ENCODE measurements at regions not wholly inside any gene's neighbourhood (a gene's known extent, or its start where the extent isn't known, plus 50 kb on each side); places are given as distances from the start of the nearest gene placed in this dataset.

DNA sequence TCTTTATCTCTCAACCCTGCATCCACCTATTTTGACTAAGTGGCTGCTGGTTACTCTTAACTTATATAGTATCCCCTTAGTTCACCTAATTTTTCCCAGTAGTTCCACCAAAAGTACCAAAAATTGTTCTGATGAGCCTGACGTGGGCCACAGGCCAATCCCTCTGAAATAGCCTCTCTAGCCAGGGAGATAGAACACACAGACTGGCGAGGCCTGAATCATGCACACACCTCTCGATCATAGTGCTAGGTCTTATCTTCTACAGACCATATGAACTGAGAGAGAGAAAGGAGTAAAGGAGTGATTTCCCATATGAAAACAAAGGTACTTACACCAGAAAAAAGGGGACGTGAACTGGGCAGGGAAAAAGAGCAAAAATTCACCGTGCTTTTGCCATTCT lies 72.5 kb upstream of the ADAMTS9 start:
- 81 to 83% methylated on average over 5 of the region's 5 CpGs for WGBS, 2 donors

DNA sequence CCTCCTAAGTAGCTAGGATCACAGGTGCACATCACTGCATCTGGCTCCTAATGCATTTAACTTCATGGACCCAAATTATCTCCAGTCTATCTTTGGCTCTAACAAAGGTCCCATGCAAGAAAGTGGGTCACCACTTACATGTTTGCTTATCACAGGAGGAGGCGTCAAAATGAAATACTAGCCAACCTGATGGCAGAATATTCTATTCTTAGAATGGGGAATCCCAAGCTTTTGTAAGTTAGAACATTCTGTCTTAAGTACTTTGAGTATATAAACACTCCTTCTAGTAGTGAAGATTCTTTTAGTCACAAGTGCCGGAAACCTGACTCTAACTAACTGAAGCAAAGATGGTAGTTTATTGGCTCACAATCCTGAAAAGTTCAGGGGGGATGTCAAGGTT lies 72.0 kb upstream of the ADAMTS9 start:
- DNase-seq (ENCODE audit: low spot score in 2 of 2) = no peak
- WGBS, 2 donors = 61 to 63% methylated on average over 2 of the region's 2 CpGs
- intact Hi-C loops (cut with DNase I; ENCODE audit: low total_unique reads) = no loop called here
- TF ChIP-seq, protein P1, sequence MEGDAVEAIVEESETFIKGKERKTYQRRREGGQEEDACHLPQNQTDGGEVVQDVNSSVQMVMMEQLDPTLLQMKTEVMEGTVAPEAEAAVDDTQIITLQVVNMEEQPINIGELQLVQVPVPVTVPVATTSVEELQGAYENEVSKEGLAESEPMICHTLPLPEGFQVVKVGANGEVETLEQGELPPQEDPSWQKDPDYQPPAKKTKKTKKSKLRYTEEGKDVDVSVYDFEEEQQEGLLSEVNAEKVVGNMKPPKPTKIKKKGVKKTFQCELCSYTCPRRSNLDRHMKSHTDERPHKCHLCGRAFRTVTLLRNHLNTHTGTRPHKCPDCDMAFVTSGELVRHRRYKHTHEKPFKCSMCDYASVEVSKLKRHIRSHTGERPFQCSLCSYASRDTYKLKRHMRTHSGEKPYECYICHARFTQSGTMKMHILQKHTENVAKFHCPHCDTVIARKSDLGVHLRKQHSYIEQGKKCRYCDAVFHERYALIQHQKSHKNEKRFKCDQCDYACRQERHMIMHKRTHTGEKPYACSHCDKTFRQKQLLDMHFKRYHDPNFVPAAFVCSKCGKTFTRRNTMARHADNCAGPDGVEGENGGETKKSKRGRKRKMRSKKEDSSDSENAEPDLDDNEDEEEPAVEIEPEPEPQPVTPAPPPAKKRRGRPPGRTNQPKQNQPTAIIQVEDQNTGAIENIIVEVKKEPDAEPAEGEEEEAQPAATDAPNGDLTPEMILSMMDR (IDR thresholded peaks at IDR 0.05) = no peak
- TF ChIP-seq POLR2A (IDR thresholded peaks at IDR 0.05) = no peak
- no peak overlapping the region for H3K4me3 ChIP-seq (ENCODE audit: low read depth, poor library complexity, severe bottlenecking)

More for the DNA sequence above, 72.5 kb upstream of the ADAMTS9 start:
- TF ChIP-seq, protein P1 (IDR thresholded peaks at IDR 0.05) = no peak
- TF ChIP-seq POLR2A (IDR thresholded peaks at IDR 0.05) = no peak
- intact Hi-C loops (cut with DNase I; ENCODE audit: low total_unique reads) = no loop called here
- H3K4me3 ChIP-seq (ENCODE audit: low read depth, poor library complexity, severe bottlenecking) = no peak overlapping the region
- DNase-seq (ENCODE audit: low spot score in 2 of 2) = no peak

DNA sequence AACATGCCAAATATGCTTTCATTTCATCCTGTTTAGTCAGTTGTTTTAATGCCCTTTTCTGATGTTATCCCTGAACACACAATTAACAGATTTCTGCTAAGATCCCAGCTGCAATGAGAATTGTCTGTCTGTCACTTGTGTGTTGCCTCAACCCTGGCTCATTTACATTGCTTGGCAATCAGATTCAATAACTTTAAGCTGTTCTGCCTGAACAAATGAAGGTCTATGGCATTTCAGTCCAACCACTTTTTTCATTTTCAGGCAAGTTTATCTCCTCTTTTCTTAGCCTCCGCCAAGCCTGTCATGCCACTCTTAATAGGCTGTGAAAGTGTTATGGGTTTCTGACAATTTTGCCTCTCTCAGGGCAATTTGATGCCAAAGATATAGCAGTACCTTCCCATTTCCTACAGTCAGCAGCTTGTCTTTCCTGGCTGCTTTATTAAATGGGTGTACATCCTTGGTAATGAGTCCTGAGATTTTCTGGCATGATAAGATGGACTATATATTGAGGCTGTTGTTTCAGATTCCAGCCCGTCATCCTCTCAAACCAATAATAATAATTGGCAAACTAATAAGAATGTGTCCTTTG lies 68.7 kb upstream of the ADAMTS9 start:
- H3K4me3 ChIP-seq (ENCODE audit: low read depth, poor library complexity, severe bottlenecking) = no peak overlapping the region
- no peak for DNase-seq (ENCODE audit: low spot score in 2 of 2)
- intact Hi-C loops (cut with DNase I; ENCODE audit: low total_unique reads) = no loop called here
- WGBS, 2 donors = 57 to 61% methylated on average over 2 of the region's 2 CpGs
- no peak for TF ChIP-seq POLR2A (IDR thresholded peaks at IDR 0.05)
- TF ChIP-seq, protein P1 (IDR thresholded peaks at IDR 0.05) = no peak

DNA sequence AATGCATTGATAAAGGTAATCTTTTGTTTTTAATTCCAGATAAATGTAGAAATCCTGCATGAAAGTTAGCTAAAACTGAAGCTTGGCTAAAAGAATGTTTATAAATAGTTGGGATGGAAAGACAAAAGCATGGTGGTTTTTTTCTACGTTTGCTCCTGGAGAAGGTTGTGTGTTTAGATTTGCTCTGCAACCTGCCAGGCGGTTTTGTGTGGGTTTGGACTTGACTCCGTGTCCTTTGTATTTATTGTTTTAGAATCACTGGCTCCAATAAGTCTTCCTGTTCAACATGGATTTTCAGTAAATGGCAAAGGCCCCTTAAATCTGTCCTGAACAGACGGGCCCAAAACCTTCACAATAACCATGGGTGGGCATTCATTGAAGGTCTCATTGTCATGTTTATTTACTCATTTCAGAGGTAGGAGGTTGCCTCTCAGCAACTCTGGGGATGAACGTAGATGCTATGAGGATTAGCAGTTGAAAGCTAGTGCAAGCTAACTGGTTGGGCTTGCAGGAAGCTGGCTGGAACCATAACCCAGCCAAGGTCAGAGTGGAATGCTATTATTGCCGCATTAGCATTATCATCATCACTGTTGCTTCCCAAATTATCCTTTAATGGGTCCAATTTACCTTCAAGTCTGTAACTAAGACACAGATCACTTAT lies 60.6 kb upstream of the ADAMTS9 start:
- intact Hi-C loops (cut with DNase I; ENCODE audit: low total_unique reads) = no loop called here
- no peak for DNase-seq (ENCODE audit: low spot score in 2 of 2)
- WGBS, 2 donors = 66 to 74% methylated on average over 6 of the region's 6 CpGs
- TF ChIP-seq POLR2A (IDR thresholded peaks at IDR 0.05) = no peak
- TF ChIP-seq, protein P1 (IDR thresholded peaks at IDR 0.05) = no peak
- no peak overlapping the region for H3K4me3 ChIP-seq (ENCODE audit: low read depth, poor library complexity, severe bottlenecking)

DNA sequence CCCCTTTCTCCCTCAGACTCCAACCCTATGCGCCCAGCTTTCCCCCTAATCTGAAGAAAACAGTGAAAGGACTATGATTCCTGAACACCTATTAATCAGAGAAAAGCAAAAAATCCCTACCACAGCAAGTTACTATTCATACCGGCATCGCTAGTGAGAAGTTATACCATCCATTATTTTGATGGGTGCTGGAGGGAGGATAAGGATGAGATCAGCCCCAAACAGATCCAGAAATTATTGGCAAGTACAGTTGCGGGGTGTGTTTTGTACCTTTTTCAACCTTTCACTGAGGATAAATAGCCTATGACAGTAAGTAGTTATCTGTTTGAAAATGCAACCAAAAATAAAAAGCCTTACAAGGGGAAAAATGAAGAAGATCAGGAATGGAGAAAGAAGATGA lies 59.9 kb upstream of the ADAMTS9 start:
- no peak for DNase-seq (ENCODE audit: low spot score in 2 of 2)
- TF ChIP-seq, protein P1 (IDR thresholded peaks at IDR 0.05) = no peak
- no peak for TF ChIP-seq POLR2A (IDR thresholded peaks at IDR 0.05)
- 54% methylated on average over 4 of the region's 4 CpGs for WGBS, 2 donors
- no peak overlapping the region for H3K4me3 ChIP-seq (ENCODE audit: low read depth, poor library complexity, severe bottlenecking)
- intact Hi-C loops (cut with DNase I; ENCODE audit: low total_unique reads) = no loop called here

DNA sequence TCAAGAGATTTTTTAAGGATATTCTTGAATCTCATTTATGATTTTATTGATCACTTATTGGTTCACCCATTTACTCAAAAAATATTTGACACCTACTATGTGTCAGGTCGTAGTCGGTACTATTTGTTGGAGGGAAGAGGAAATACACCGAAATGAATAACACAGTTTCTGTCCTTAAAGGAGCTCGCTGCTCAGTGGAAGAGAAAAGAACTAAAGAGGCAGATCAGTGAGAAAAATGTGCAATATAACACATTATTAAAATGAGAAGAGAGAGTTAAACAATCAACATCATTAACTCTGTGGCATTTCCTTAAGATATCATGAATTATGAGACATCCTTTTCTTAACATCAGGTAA lies 56.1 kb upstream of the ADAMTS9 start:
- no peak for DNase-seq (ENCODE audit: low spot score in 2 of 2)
- intact Hi-C loops (cut with DNase I; ENCODE audit: low total_unique reads) = no loop called here
- TF ChIP-seq, protein P1 (IDR thresholded peaks at IDR 0.05) = no peak
- TF ChIP-seq POLR2A (IDR thresholded peaks at IDR 0.05) = no peak
- H3K4me3 ChIP-seq (ENCODE audit: low read depth, poor library complexity, severe bottlenecking) = no peak overlapping the region
- WGBS, 2 donors = 69 to 72% methylated on average over 4 of the region's 4 CpGs
